ENCODE measurements at regions not wholly inside any gene's neighbourhood (a gene's known extent, or its start where the extent isn't known, plus 50 kb on each side); places are given as distances from the start of the nearest gene placed in this dataset.

DNA sequence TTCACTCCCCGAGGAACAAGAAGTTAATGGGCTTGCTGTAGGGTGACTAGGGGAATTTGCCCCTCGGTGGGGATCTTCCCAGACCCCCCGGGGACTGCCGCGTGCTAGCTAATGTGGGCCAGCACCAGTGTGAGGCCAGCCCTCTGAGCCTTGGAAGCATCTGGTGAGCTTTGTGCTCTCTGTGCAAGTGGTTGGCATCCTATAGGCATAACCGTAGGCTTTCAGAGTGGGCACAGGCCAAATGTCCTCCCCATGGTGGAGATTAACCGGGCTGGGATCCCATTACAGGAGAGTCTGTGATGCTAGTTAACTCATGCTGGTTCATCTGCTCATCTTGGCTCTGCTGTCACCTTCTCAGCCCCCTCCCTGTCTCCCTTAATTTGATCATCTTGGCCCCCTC lies 125.7 kb downstream of the TRIM29 start (continued):
- TF ChIP-seq ZNF462 (CRISPR knock-in tag; IDR thresholded peaks at IDR 0.05), result no peak
- no peak for TF ChIP-seq NANOG (IDR thresholded peaks at IDR 0.05; ENCODE audit: borderline replicate concordance)
- TF ChIP-seq POLR2AphosphoS5 (IDR thresholded peaks at IDR 0.05; ENCODE audit: low read depth), result no peak
- no peak for TF ChIP-seq EZH2 (IDR thresholded peaks at IDR 0.05; ENCODE audit: low read depth, unreplicated experiment)
- no peak for TF ChIP-seq ZNF114 (CRISPR knock-in tag; IDR thresholded peaks at IDR 0.05)

DNA sequence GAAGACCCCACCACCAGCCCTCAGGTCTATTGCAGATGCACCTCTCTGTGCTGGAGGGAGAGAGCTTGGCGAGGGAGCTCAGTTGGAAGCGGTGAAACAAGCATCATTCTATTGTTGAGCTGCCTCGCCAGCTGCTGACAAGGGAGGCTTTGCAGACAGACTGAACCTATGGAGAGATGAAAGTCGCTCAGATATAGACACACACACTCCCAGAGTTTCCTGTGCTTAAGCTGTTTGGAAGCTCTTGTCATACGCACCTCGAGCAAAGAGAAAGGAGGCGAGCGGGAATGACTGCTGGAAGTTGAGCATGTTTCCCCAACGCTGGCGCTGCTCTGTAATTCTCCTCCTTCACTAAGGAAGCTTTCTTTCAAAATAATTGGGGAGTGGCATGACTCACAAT lies 126.1 kb downstream of the TRIM29 start:
- H3K27me3 Mint-ChIP-seq (ENCODE audit: insufficient read depth, low read depth, poor library complexity), result peaks cover 5% of the 10 kb centered on the region
- Histone ChIP-seq H3K4me1 (ENCODE audit: insufficient read depth) (no peaks in the 10 kb centered on the region; the same call in 1 of the 2 replicates), H3K4me2 (no peak overlapping the region), H3K9me2 (ENCODE audit: insufficient read depth) (no peaks in the 10 kb centered on the region), H3K4me3 (no peak overlapping the region), H2AFZ (no peak overlapping the region), H3K36me3 (ENCODE audit: insufficient read depth) (no peaks in the 10 kb centered on the region), H3K27me3 (ENCODE audit: insufficient read depth) (no peaks in the 10 kb centered on the region), H3K79me2 (replicated peaks; ENCODE audit: insufficient read depth) (no peaks in the 10 kb centered on the region), H4K20me1 (replicated peaks; ENCODE audit: insufficient read depth) (no peaks in the 10 kb centered on the region), H3F3A (replicated peaks; ENCODE audit: low read depth) (no peaks in the 10 kb centered on the region), H3K27ac (ENCODE audit: low read depth) (no peak overlapping the region)
- ATAC-seq (no peak), DNase-seq (ENCODE audit: low spot score) (no peak)
- no peaks in the 10 kb centered on the region for H3K36me3 Mint-ChIP-seq (ENCODE audit: low read depth)
- TF ChIP-seq CTCF (conservative IDR thresholded peaks at IDR 0.05; ENCODE audit: low read depth in 2 of 2) (no peak), REST (IDR thresholded peaks at IDR 0.05; ENCODE audit: unreplicated experiment) (no peak), EZH2 (IDR thresholded peaks at IDR 0.05; ENCODE audit: low read depth, unreplicated experiment) (no peak), EZH2phosphoT487 (IDR thresholded peaks at IDR 0.05; ENCODE audit: unreplicated experiment) (no peak), CREB1 (CRISPR knock-in tag; IDR thresholded peaks at IDR 0.05; ENCODE audit: low read depth) (no peak), ETS1 (IDR thresholded peaks at IDR 0.05) (no peak), ZNF331 (CRISPR knock-in tag; IDR thresholded peaks at IDR 0.05; ENCODE audit: low read depth) (no peak), POLR2AphosphoS5 (IDR thresholded peaks at IDR 0.05; ENCODE audit: low read depth) (no peak), STAT1 (IDR thresholded peaks at IDR 0.05; ENCODE audit: unreplicated experiment) (no peak)
- no peak overlapping the region for H3K27ac Mint-ChIP-seq
- H3K4me1 Mint-ChIP-seq, result peaks cover 11% of the 10 kb centered on the region
- H3K4me3 Mint-ChIP-seq, result no peak overlapping the region
- H3K9me3 Mint-ChIP-seq, result no peaks in the 10 kb centered on the region
